HG02610 (cell line): ENCODE measurements at regions not wholly inside any gene's neighbourhood (a gene's known extent, or its start where the extent isn't known, plus 50 kb on each side); places are given as distances from the start of the nearest gene placed in this dataset.

ENCODE experiments used
- ATAC-seq: cut with Tn5 transposase; IDR thresholded peaks from one replicate; pipeline ENCODE4 v1.9.1; 2021; ENCODE audit warnings: mild to moderate bottlenecking, moderate library complexity; ENCODE audit not compliant: unreplicated experiment

DNA sequence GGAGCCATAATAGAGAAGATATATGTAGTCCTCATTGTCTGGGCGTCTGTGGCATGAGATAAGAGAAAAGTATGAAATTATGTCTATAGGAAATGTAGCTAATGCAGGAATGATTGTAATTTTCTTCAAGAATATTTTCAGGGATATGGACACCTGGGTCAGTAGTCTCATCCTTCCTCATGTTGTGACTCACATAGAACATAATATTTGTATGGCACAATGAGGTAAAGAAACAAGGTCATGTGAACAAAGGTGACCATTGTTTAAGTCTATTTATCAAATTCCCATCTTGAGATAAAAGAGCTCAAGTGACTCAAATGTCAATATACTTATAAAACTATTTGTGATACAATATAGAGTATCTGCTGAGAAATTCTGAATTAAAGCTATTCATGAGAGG lies 345.5 kb upstream of the ROBO1 start:
- no peak for ATAC-seq

DNA sequence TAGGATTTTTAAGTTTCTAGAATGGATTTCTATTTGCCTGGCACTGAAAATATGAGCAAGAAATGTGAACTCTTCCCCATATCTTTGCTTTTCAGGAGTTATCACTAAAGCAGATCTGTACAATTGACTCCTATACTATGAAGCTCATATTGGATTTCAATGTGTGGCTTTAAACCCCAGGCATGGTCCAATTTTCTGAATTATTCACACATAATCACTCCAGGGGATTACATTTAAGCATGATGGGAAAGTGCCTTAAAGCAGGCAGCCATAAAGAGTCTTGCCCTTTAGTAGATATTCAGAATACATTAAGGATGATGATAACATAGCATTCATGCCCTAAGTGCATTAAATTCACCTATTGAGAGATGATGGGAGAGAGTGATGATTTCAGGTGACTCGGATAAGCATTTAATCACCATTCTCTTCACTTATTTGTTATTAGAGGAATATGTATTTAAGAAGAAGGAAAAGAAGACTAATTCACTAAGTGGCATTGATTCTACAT lies 331.8 kb upstream of the ROBO1 start:
- no peak for ATAC-seq

DNA sequence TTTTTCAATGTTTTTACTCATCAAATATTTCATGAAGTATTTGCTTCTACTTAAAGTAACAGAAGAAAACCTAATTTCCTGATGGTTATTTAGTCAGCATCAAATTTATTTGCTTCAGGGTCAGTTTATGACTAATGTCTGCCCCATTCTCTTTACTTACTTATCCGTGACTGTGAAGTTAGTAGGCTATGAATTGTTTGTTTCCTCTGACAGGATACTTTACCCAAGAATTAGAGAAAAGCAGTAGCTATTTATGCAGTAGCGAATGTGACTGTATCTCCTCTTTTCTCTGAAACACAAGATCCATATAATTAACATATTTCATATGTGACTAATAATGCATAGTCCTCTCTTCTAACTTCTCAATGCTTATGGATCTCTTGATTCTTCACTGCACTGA lies 329.9 kb upstream of the ROBO1 start:
- ATAC-seq: no peak

DNA sequence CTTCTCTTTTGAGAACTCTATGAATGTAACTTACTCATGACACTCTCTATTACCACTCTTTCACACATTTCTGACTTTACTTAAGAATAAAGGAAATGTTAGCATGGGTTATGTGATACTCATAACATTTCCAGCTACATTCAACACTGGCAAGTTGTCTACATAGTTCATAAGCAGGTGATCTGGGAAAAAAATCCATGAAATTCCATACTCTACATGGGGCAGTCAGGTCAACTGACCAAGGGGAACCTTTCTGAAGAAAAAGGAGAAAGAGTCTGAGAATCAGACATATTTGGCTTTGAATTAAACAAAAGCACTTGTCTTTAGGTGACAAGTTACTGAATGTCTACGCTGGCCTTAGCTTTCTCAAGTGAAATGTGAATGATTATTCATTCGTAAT lies 329.1 kb upstream of the ROBO1 start:
- no peak for ATAC-seq

DNA sequence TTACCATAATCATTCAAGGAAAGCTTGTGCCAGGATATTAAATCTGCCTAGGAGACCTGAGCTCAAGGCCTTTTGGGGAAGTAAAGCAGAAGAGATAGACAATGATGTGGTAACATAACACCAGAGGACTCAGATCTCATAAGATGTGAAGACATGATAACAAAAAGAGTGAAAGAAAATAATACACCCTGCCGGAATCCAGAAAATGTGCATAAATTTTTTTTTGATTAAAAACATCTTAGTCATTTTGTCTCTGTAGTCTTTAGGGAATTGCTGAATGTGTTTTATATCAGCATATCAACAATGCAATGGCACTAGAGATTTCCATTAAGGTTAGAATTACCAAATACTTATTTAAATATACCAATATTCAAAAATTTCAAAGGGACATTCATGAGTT lies 326.8 kb upstream of the ROBO1 start:
- ATAC-seq: no peak

DNA sequence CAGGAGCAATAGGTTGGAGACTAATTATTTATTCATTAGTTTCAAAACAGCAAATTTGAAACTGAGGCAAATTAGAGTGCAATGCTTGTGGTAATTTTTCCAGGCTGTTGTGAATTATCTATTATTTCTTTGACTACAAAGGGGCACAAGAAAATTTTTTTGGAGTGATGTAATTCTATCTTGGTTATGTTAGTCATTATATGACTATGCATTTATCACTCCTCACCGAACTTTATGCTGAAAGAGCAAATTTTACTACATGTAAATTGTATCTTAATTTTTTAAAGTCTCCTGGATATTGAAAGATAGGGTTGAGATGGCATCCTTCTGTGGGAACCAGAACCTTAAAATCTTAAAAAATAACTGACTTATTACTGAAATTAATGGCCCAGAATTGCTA lies 320.0 kb upstream of the ROBO1 start:
- ATAC-seq: no peak

DNA sequence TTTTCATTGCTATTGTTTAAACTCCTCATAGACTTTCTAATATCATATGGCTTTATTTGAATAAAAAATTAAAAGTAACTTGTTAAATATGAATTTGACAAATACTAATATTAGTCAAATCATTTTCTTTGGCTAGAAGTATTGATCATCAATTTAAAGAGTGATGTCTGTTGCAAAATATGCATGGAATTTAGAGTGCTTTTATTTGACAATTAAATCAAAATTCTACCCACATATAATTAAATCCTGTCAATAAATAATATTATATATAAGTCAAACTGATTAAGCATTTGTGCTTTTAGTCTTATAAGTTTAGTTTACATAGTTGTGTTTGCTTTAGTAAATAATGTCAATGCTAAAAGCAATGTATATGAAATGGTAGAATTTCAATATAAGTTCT lies 318.6 kb upstream of the ROBO1 start:
- no peak for ATAC-seq

DNA sequence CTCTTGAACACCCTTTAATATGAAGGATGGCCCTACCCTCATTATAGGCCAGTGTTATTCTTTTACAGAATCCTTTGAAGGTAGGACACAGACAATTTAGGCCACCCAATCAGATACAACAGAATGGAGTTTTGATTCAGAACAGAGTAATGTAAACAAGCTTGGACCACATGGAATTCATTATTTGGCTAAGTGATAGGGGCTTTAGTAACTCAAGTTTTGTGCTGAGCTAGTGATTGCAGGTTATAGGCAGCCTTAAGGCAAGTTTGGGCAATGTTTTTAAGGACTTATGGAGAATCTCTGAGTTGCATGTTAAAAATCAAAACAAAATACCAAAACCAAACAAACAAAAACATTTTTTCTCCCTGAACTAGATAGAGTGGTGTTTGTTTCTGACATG lies 312.1 kb upstream of the ROBO1 start:
- no peak for ATAC-seq

DNA sequence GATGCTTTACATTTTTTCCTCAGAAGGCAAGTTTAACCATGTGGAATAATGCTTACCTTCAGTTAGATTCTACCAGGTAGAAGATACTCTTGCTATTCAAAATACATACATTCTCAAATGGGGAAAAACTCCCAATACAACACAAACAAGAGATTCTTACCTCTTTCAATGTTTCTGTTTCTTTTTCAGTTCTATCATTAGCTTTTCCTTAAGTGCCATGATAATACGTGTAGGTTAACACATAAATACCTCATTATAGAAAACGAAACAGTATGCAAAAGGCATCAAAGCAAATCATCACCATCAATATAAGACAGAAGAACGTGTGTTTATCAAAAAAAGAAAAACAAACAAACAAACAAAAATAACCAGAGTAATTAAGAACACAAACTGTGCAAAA lies 300.7 kb upstream of the ROBO1 start:
- no peak for ATAC-seq

DNA sequence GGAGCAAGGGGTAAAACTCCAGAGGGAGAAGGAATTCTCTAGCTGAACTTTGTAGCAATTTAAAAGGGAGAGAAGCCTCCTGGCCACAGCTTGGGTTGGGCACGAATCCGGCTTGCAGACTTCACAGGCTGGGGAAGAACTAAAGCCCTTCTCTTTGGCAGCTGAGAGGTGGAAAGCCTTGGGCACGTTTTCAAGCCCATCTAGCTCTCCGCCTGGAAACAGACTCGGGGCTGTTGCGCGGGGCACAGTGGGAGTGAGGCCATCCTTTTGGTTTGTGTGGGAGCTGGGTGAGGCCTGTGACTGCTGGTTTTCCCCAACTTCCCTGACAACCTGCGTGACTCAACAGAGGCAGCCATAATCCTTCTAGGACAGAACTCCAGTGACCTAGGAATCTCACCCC lies 295.7 kb upstream of the ROBO1 start:
- no peak for ATAC-seq

DNA sequence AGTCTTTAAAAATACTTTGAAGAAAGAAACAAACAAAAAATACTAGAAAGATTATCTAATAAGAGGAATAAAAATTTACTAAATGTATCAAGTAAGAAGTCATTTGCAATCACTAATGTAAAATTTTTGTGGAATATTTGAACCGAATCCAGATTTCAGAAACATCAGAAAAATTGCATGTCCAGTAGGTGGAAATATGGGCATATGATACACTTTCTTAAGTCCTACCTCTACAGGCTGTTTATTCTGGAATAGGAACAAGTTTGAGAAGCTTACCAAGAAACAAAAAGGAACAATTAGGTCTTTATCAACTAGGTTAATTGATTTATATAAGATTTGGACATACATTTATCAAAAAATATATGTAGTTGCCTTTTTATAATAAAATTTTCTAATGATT lies 292.9 kb upstream of the ROBO1 start:
- ATAC-seq: no peak

DNA sequence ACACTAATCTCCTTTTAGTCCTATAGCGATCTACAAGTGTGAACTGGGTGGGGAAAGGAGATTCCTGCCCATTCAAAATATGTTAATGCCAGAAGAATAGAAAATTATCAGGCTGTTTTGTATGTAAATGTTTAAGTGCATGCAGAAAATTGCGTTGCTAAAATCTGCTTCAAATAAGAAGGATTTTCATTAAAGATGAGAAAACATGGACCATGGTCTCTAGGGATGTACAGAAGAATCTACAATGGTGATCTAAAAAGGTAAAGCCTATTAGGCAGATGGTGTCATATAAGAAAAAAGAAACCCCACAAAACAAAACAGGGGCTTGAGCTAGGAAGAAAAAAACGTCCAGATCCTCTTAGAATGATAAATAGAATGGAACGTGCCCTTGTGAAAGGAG lies 287.5 kb upstream of the ROBO1 start:
- ATAC-seq: no peak

DNA sequence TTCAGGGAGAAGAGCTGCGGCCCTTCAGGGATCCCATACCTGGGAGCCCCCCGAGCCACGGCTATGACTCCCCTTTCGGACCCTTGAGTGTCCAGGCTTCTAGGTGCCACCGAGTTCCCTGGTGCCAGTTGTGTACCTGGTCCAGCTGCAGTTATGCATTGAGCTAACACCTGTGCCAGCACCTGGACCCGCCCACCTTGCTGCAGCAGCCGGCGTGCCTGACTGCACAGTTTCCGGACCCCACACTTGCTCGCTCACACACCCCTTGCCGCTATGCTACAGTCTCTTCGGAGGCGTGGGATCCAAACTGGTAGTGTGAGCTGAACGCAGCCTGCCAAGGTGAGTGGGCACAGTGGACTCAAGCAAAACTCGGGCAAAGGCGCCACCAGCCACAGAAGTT lies 284.5 kb upstream of the ROBO1 start:
- ATAC-seq: no peak

DNA sequence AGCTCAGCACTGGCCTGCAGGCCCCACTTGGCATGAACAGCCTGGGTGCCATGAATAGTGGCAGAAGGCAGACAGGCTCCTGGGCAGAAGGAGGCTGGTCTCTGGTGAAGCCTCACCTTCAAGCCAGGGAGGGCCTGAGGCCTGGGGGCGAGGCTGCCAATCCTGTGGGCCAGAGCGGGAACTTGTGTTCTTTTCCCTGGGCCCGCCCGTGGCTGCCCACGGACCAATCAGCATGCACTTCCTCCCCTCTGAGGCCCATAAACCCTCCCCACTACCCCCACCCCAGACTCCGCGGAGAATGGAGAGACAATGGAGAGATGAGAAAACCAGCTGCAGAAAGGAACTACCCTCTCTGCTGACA lies 283.8 kb upstream of the ROBO1 start:
- ATAC-seq: no peak

DNA sequence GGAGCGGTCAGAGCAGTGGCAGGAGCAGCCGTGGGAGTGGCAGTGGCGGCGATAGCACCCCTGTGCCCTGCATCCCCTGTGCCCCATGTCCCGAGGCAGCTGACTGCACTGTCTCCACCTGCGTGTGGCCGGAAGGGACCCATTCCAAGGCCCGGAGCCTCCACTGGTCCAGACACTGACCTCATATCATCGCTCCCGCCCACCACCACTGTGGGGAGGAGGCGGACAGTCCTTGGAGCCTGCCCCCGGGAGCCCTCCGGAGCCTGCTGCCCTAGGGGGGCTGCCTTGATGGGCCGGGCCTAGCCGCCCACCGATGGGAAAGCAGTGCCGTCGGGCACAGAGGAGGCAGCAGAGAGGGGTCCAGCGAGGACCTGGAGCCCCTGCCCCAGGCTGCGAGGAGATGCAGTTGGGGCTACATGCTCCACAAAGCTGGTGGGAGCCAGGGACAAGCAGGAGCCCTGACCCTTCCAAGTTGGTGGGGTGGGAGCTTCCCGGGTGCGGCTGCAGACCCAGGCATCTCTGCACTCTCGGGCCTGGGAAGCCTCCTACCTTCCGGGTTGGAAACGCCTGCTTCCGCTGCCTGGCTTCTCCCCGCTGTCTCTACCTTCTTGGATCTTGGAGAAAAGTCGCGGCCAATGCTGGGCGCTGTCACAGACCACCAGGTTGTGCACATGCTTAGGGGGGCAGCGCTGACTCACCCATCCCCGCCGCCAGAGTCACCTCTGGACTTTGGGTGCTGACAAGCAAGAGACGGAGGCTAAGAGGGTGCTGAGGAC lies 283.2 kb upstream of the ROBO1 start:
- ATAC-seq: no peak

DNA sequence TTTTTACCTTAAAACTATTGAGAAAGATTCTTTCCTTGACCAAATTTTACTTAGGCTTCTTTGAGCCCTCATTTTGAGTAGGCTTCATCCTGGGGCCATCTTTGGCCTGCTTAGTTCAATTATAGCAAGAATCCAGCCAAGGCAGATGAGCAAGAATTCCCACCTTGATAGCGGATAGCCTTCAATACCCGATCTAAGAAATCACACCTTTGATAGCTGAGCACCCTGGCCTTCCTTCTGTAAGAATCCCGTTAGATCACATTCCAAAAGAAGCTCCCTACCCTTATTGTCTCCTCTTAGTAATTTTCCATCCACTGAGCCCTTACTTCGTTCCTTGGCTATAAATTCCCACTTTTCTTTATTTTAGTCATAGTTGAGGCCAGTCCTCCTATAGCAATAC lies 275.4 kb upstream of the ROBO1 start:
- no peak for ATAC-seq

DNA sequence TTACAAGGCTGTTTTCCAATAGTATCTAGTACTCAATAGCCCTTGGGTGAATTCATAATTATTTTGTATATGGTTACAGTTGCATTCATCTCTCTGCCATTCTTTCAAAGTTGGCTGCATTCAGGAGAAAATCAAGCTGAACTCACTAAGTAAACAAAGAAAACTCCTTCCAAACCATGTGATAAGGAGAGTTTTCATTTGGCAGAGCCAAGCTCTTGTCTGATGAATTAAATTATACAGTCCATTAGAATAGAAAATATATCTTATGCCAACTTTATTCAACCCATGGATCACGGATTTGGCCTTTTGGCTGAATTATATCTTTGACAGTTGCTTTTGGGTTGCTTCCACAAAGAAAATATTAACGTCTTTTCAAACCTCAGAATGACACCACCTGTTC lies 272.3 kb upstream of the ROBO1 start:
- ATAC-seq: no peak

DNA sequence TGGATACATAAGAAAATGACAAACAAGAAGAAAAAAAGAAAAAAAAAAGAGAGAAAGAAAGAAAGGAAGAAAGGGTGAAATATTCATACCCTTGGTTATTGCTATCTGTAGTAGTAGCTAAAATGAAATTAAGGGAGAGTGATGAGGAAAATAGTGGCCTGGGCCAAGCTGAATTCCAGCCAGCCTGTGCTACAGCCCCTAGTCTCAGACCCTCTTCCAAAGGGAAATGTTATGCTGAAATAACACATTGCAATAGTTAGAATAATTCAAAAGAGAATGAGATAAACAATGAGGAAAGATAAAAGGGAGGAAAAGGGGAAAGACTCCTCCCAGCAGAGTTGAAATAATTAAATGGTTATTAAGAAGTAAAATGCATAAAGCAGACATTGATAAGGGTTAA lies 268.4 kb upstream of the ROBO1 start:
- ATAC-seq: no peak

DNA sequence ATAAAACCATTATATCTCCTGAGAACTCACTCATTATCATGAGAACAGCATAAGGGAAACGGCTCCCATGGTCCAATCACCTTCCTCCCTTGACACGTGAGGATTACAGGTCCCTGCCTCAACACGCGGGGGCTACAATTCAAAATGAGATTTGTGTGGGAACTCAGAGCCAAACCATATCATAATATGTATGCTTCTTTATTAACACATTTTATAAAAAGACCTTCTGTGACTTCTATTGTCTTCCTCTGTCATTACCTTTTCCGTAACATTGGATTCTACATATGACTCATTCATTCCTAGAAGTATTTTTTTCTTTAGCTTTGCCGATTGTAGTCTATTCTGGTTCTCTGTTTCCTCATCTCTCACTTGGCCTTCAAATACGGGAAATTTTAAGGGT lies 267.2 kb upstream of the ROBO1 start:
- ATAC-seq: no peak

DNA sequence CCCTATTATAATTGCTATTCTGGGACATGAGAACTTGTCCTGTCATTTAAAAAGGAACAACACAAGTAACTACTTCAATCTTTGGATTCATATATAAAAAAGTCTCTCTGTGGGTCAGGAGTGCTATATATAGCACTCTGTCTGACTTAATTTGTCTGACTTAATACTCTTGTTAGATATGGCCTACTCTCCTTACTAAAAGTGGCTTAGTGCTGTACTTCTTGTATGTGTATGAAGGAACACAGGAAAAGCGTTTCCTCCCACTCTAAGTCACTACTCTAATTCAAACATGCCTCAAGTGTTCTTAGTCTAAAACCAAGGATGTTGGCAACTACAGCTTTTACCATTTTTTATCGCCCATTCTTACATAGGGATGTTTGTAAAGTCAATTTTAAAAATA lies 255.2 kb upstream of the ROBO1 start:
- no peak for ATAC-seq

DNA sequence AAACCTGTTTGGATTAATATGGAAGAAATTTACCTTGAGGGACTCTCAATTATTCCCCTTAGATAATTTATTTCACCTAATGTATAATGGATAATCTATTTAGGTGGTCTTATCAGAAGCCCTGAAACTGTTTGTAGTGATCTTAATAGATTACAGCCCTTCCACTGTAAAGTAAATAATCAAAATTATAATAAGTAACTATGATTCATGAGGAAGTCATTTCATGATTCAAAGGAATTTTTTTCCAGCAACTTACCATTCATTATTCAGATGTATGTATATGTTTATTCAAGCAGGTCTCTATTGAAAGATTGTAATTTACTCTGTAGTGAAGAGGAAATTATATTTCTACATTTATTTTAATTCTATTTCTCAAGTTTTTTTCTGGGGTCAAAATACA lies 250.6 kb upstream of the ROBO1 start:
- ATAC-seq: no peak

DNA sequence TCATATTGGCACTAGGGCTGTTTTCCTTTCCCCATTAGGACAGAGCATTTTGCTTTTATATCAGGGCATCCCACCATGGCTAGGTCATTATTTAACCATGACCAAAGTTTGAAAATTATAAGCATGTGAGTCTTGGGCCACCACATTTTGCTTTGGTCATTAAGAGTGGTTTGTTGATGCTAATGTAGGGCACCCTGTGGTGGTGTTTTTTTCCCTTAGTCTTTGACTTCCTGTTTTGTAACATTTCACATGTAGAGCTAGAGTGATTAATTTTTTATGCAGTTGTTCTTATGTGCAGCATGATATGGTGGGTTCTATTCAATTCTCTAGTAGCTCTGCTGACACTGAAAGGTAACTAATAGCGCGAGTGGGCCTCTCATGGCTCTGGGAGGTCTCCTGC lies 249.6 kb upstream of the ROBO1 start:
- ATAC-seq: no peak

DNA sequence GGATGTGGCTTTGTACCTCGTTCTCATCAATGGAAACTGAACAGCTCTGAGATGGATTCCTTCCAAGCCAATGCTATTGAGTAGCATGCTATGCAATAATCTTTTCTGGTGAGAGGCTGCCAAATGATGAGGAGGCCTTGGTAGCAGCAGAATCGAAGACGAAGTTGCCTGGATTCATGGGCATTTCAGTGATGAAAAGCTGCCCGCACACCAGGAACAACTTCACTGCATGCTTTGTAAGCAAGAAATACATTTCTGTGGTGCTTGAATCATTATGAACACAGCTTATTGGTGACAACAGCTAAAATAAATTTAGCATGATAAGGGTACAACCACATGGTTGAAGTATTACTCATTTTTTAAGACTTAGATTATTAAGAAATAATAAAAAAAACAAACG lies 246.8 kb upstream of the ROBO1 start:
- no peak for ATAC-seq
